SK-N-SH (cell line): ENCODE measurements at regions not wholly inside any gene's neighbourhood (a gene's known extent, or its start where the extent isn't known, plus 50 kb on each side); places are given as distances from the start of the nearest gene placed in this dataset.

Experiments
- CTCF ChIA-PET: fragments of 300-600, 350-600 bp; formaldehyde crosslinking; extraction: SDS; loops from one replicate; lab custom pipeline; 2021; lab: Yijun Ruan, JAX
- POLR2A ChIA-PET: fragments of 350-600 bp; sonication (Branson Sonifier 250); formaldehyde crosslinking; extraction: SDS; loops from one replicate; lab custom pipeline; 2020; ENCODE audit warnings: antibody characterized with exemption, inconsistent platforms; lab: Yijun Ruan, JAX
- DNase-seq: peaks from one replicate; pipeline ENCODE4 v3.0.0; 2012
- H2AFZ ChIP-seq: fragments of 200-600 bp; sonication (generic); 2 replicates; pipeline ENCODE4 v1.8.1; 2016; ENCODE audit warnings: antibody characterized with exemption, mild to moderate bottlenecking, low read depth
- H3F3A ChIP-seq: fragments of 200-600 bp; sonication (generic); replicated peaks from 2 replicates; pipeline ENCODE3; 2016; ENCODE audit warnings: antibody characterized with exemption, mild to moderate bottlenecking; ENCODE audit not compliant: insufficient read depth
- H3K27ac ChIP-seq, 2 experiments: fragments of 200-500 bp in 1 of 2; fragments of 200-600 bp in 1 of 2; sonication (Bioruptor generic) in 1 of 2; sonication (generic), shearing (Covaris generic) in 1 of 2; 2 replicates each; pipeline versions ENCODE4 v1.5.1 to v1.6.1; 2014 to 2016; ENCODE audit warnings: low read depth in 2 of 2, inconsistent platforms in 1 of 2, low read length in 1 of 2, mild to moderate bottlenecking in 1 of 2, mixed read lengths in 1 of 2
- H3K27me3 ChIP-seq: fragments of 200-600 bp; sonication (generic), shearing (Covaris generic); 2 replicates; pipeline ENCODE4 v1.6.1; 2016; ENCODE audit warnings: mixed run types; ENCODE audit not compliant: insufficient read depth
- H3K36me3 ChIP-seq, 2 experiments: fragments of 200-500 bp in 1 of 2; fragments of 200-600 bp in 1 of 2; sonication (Bioruptor generic) in 1 of 2; sonication (generic) in 1 of 2; replicated peaks in 1 of 2; 2 replicates each; pipeline versions ENCODE3 to v1.5.1; 2014 to 2016; ENCODE audit warnings: low read length in 1 of 2, mild to moderate bottlenecking in 1 of 2; ENCODE audit not compliant: insufficient read depth in 2 of 2, control insufficient read depth in 1 of 2
- H3K4me1 ChIP-seq, 2 experiments: fragments of 200-500 bp in 1 of 2; fragments of 200-600 bp in 1 of 2; sonication (Bioruptor generic) in 1 of 2; sonication (generic), shearing (Covaris generic) in 1 of 2; 2 replicates each; pipeline versions ENCODE4 v1.5.1 to v1.6.1; 2014 to 2016; ENCODE audit warnings: low read depth in 1 of 2, low read length in 1 of 2, mixed run types in 1 of 2; ENCODE audit not compliant: insufficient read depth in 2 of 2, control insufficient read depth in 1 of 2
- H3K4me2 ChIP-seq: fragments of 200-600 bp; sonication (generic), shearing (Covaris generic); 2 replicates; pipeline ENCODE4 v1.6.1; 2017; ENCODE audit warnings: mixed run types
- H3K4me3 ChIP-seq, 2 experiments: fragments of 200-500 bp in 1 of 2; fragments of 200-600 bp in 1 of 2; sonication (Bioruptor generic) in 1 of 2; sonication (generic), shearing (Covaris generic) in 1 of 2; 2 replicates each; pipeline versions ENCODE4 v1.5.1 to v1.8.1; 2014 to 2016; ENCODE audit warnings: low read depth in 2 of 2, inconsistent platforms in 1 of 2, low read length in 1 of 2, mild to moderate bottlenecking in 1 of 2, mixed read lengths in 1 of 2, moderate library complexity in 1 of 2
- H3K79me2 ChIP-seq: fragments of 200-600 bp; sonication (generic); 2 replicates; pipeline ENCODE4 v1.8.1; 2017; ENCODE audit warnings: mild to moderate bottlenecking; ENCODE audit not compliant: insufficient read depth
- H3K9ac ChIP-seq: fragments of 200-600 bp; sonication (generic); 2 replicates; pipeline ENCODE4 v1.6.1; 2017; ENCODE audit warnings: mixed run types
- H3K9me2 ChIP-seq: fragments of 200-600 bp; sonication (generic); 2 replicates; pipeline ENCODE4 v1.6.1; 2017; ENCODE audit warnings: mixed run types
- H3K9me3 ChIP-seq: fragments of 200-600 bp; sonication (generic); 2 replicates; pipeline ENCODE4 v1.6.1; 2017; ENCODE audit warnings: mixed run types, mild to moderate bottlenecking, moderate library complexity
- H4K20me1 ChIP-seq: fragments of 200-600 bp; sonication (generic); 2 replicates; pipeline ENCODE4 v1.6.1; 2017; ENCODE audit warnings: mild to moderate bottlenecking, mixed run types; ENCODE audit not compliant: insufficient read depth
- CHD2 ChIP-seq: fragments of 150-350 bp; IDR thresholded peaks from 2 replicates; pipeline ENCODE4 v1.6.1; 2018; ENCODE audit warnings: low read length; ENCODE audit not compliant: partially characterized antibody
- EZH2phosphoT487 ChIP-seq: fragments of 200-600 bp; sonication (generic); IDR thresholded peaks from 2 replicates; pipeline ENCODE4 v1.6.1; 2017; ENCODE audit warnings: low read depth, mixed run types, mild to moderate bottlenecking, antibody characterized with exemption, moderate library complexity, borderline replicate concordance
- GATA2 ChIP-seq: sonication (generic); formaldehyde crosslinking; IDR thresholded peaks from 2 replicates; pipeline ENCODE4 v1.5.0; 2020; ENCODE audit warnings: mild to moderate bottlenecking, missing genetic modification reagents
- JUND ChIP-seq: IDR thresholded peaks from 2 replicates; pipeline ENCODE4 v1.4.0; 2012
- MEF2A ChIP-seq: IDR thresholded peaks from 2 replicates; pipeline ENCODE4 v1.4.0; 2012; ENCODE audit warnings: low read depth, borderline replicate concordance
- MXI1 ChIP-seq: IDR thresholded peaks from 2 replicates; pipeline ENCODE4 v1.6.1; 2012; ENCODE audit warnings: mild to moderate bottlenecking, low read depth, low read length, improper control_type of control experiment
- RAD21 ChIP-seq: IDR thresholded peaks from 2 replicates; pipeline ENCODE4 v1.6.1; 2012; ENCODE audit warnings: mild to moderate bottlenecking, low read length
- RFX5 ChIP-seq: IDR thresholded peaks from 2 replicates; pipeline ENCODE4 v1.6.1; 2012; ENCODE audit warnings: mild to moderate bottlenecking, improper control_type of control experiment, low read length
- RXRA ChIP-seq: IDR thresholded peaks from 2 replicates; pipeline ENCODE4 v1.4.0; 2012; ENCODE audit warnings: low read depth, mild to moderate bottlenecking, borderline replicate concordance
- SIN3A ChIP-seq: IDR thresholded peaks from 2 replicates; pipeline ENCODE4 v1.6.1; 2012; ENCODE audit warnings: low read depth, mild to moderate bottlenecking, low read length, moderate library complexity, borderline replicate concordance
- USF2 ChIP-seq: fragments of 150-350 bp; IDR thresholded peaks from 2 replicates; pipeline ENCODE4 v1.6.1; 2017; ENCODE audit warnings: antibody characterized with exemption, low read length, low read depth, borderline replicate concordance
- YY1 ChIP-seq: IDR thresholded peaks from 2 replicates; pipeline ENCODE4 v1.4.0; 2012; ENCODE audit warnings: low read depth, mild to moderate bottlenecking
- WGBS: methylation state at CpG from one replicate; pipeline ENCODE4 v1.1.6; 2017; ENCODE audit warnings: low lambda C conversion rate; 5-methylcytosine and 5-hydroxymethylcytosine counted together
- TF ChIP-seq, protein P1 (sequence below): IDR thresholded peaks from 2 replicates; pipeline ENCODE4 v1.4.0; 2012; ENCODE audit warnings: low read depth
- TF ChIP-seq, protein P2 (sequence below): fragments of 150-350 bp; IDR thresholded peaks from 2 replicates; pipeline ENCODE4 v1.6.1; 2016; ENCODE audit warnings: mild to moderate bottlenecking, low read depth, low read length

DNA sequence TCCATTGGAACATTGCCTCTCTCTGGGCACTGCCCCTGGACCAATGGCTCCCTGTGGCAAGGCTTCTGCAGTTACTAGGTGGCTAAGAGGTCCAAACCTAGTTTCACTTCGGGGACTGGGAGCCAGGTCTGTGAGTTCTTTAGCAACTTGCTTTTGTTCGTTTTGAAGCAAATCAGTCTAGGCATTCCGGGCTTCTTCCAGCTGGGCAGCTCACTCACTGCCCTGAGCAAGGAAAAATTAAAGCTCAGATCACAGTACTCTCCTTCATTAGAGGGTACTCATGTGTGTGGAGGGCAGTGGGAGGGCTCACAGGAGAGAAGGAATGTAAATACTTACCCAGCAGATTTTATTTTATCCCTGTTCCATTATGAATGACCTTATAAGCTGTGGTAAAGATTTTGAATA is 80.3 kb downstream of the SPP2 start:
- H2AFZ ChIP-seq = no peak overlapping the region
- H3K4me3 ChIP-seq = no peak overlapping the region
- CTCF ChIA-PET = interaction anchor here (0.5 to 3.5 kb wide), 4 partner anchors 9 to 943 kb away, joined by 3 to 15 read pairs (median 4); no protein-coding TSS in a partner anchor
- POLR2A ChIA-PET = interaction anchor here (0.8 kb wide), 1 partner anchor 8 kb away, joined by 4 read pairs; no protein-coding TSS in a partner anchor
- H3K79me2 ChIP-seq = no peaks in the 10 kb centered on the region
- peaks cover 0 to 1% of the 10 kb centered on the region in 2 experiments; a peak in 1 of 4 replicates for H3K4me1 ChIP-seq
- TF ChIP-seq GATA2 (CRISPR knock-in tag) (no peak), MXI1 (no peak), SIN3A (no peak), CHD2 (no peak), RAD21 (no peak), RXRA (no peak), JUND (no peak), YY1 (no peak)
- TF ChIP-seq, protein P1, sequence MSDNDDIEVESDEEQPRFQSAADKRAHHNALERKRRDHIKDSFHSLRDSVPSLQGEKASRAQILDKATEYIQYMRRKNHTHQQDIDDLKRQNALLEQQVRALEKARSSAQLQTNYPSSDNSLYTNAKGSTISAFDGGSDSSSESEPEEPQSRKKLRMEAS = no peak
- TF ChIP-seq, protein P2, sequence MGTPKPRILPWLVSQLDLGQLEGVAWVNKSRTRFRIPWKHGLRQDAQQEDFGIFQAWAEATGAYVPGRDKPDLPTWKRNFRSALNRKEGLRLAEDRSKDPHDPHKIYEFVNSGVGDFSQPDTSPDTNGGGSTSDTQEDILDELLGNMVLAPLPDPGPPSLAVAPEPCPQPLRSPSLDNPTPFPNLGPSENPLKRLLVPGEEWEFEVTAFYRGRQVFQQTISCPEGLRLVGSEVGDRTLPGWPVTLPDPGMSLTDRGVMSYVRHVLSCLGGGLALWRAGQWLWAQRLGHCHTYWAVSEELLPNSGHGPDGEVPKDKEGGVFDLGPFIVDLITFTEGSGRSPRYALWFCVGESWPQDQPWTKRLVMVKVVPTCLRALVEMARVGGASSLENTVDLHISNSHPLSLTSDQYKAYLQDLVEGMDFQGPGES = no peak
- no peaks in the 10 kb centered on the region for H3K27me3 ChIP-seq
- H3K4me2 ChIP-seq = no peak overlapping the region
- H3K36me3 ChIP-seq = no peaks in the 10 kb centered on the region
- H3K9me3 ChIP-seq = no peaks in the 10 kb centered on the region
- no peaks in the 10 kb centered on the region for H4K20me1 ChIP-seq
- WGBS = 58% methylated on average over 3 of the region's 3 CpGs
- H3F3A ChIP-seq = no peaks in the 10 kb centered on the region
- DNase-seq = no peak
- H3K9me2 ChIP-seq = no peaks in the 10 kb centered on the region
- H3K27ac ChIP-seq = no peak overlapping the region
- no peak overlapping the region for H3K9ac ChIP-seq

GRCh38 chr2:234128606-234129005 is 78.1 kb downstream of the SPP2 start:
- Histone ChIP-seq H3K9me3 (no peaks in the 10 kb centered on the region), H3K79me2 (no peaks in the 10 kb centered on the region), H2AFZ (no peak overlapping the region), H3K4me3 (no peak overlapping the region), H3K27ac (no peak overlapping the region), H3K9ac (no peak overlapping the region), H3K9me2 (no peaks in the 10 kb centered on the region), H3K36me3 (no peaks in the 10 kb centered on the region), H3F3A (no peaks in the 10 kb centered on the region), H3K27me3 (no peaks in the 10 kb centered on the region), H3K4me1 (no peaks in the 10 kb centered on the region; a peak in 1 of 4 replicates), H4K20me1 (no peaks in the 10 kb centered on the region), H3K4me2 (no peak overlapping the region)
- 50% methylated on average over 1 of the region's 1 CpG for WGBS
- DNase-seq = no peak
- CTCF ChIA-PET = no interaction called here
- POLR2A ChIA-PET = no interaction called here
- TF ChIP-seq USF2 (no peak), MXI1 (no peak), EZH2phosphoT487 (no peak), RAD21 (no peak), CHD2 (no peak), GATA2 (CRISPR knock-in tag) (no peak), MEF2A (no peak), RFX5 (no peak)
- TF ChIP-seq, protein P1 = no peak
- TF ChIP-seq, protein P2 = no peak
- TF ChIP-seq, all 33 proteins: peak for 0
